ENCODE measurements at regions not wholly inside any gene's neighbourhood (a gene's known extent, or its start where the extent isn't known, plus 50 kb on each side); places are given as distances from the start of the nearest gene placed in this dataset.

GRCh38 chr3:155010416-155010815, 69.7 kb upstream of the MME start:
- no peak for TF ChIP-seq CTCF (conservative IDR thresholded peaks at IDR 0.05)
- no peaks in the 10 kb centered on the region for H3K9me3 Mint-ChIP-seq
- no peak overlapping the region for H3K4me3 Mint-ChIP-seq
- H3K4me1 Mint-ChIP-seq (ENCODE audit: unreplicated experiment): peaks cover 4% of the 10 kb centered on the region
- no peak for DNase-seq (ENCODE audit: extremely low spot score, unreplicated experiment)
- no peaks in the 10 kb centered on the region for H3K36me3 Mint-ChIP-seq
- H3K27me3 Mint-ChIP-seq: no peaks in the 10 kb centered on the region
- no peak overlapping the region for H3K27ac Mint-ChIP-seq

GRCh38 chr3:155009217-155009616, 70.9 kb upstream of the MME start:
- no peaks in the 10 kb centered on the region for H3K27me3 Mint-ChIP-seq
- DNase-seq (ENCODE audit: extremely low spot score, unreplicated experiment): no peak
- TF ChIP-seq CTCF (conservative IDR thresholded peaks at IDR 0.05): no peak
- no peak overlapping the region for H3K27ac Mint-ChIP-seq
- peaks cover 2% of the 10 kb centered on the region for H3K9me3 Mint-ChIP-seq
- no peaks in the 10 kb centered on the region for H3K36me3 Mint-ChIP-seq
- H3K4me1 Mint-ChIP-seq (ENCODE audit: unreplicated experiment): peaks cover 4% of the 10 kb centered on the region
- no peak overlapping the region for H3K4me3 Mint-ChIP-seq

- TF ChIP-seq CTCF (conservative IDR thresholded peaks at IDR 0.05): no peak
- H3K27ac Mint-ChIP-seq: no peak overlapping the region
These were observed 72.4 kb upstream of the MME start for GRCh38 chr3:155007729-155008128.

GRCh38 chr3:155001289-155002010, 78.7 kb upstream of the MME start:
- no peak for TF ChIP-seq CTCF (conservative IDR thresholded peaks at IDR 0.05)
- Mint-ChIP-seq H3K4me3 (no peak overlapping the region), H3K27ac (peak overlapping the region; percentile 19), H3K36me3 (no peaks in the 10 kb centered on the region), H3K27me3 (no peaks in the 10 kb centered on the region), H3K9me3 (peaks cover 7% of the 10 kb centered on the region), H3K4me1 (ENCODE audit: unreplicated experiment) (peaks cover 5% of the 10 kb centered on the region)
- DNase-seq (ENCODE audit: extremely low spot score, unreplicated experiment): no peak

More at GRCh38 chr3:155007729-155008128, 72.4 kb upstream of the MME start:
- Mint-ChIP-seq H3K27me3 (no peaks in the 10 kb centered on the region), H3K4me1 (ENCODE audit: unreplicated experiment) (peaks cover 4% of the 10 kb centered on the region), H3K36me3 (no peaks in the 10 kb centered on the region), H3K9me3 (peaks cover 7% of the 10 kb centered on the region), H3K4me3 (no peak overlapping the region)
- no peak for DNase-seq (ENCODE audit: extremely low spot score, unreplicated experiment)

- TF ChIP-seq CTCF (conservative IDR thresholded peaks at IDR 0.05): no peak
- Mint-ChIP-seq H3K4me3 (no peak overlapping the region), H3K4me1 (ENCODE audit: unreplicated experiment) (no peaks in the 10 kb centered on the region), H3K27ac (no peak overlapping the region), H3K9me3 (no peaks in the 10 kb centered on the region), H3K27me3 (no peaks in the 10 kb centered on the region), H3K36me3 (no peaks in the 10 kb centered on the region)
- DNase-seq (ENCODE audit: extremely low spot score, unreplicated experiment): no peak
These were observed 87.5 kb upstream of the MME start for GRCh38 chr3:154992655-154993054.
